GM12878 (cell line): ENCODE measurements at regions not wholly inside any gene's neighbourhood (a gene's known extent, or its start where the extent isn't known, plus 50 kb on each side); places are given as distances from the start of the nearest gene placed in this dataset.

Source experiments
- ATAC-seq: fragments of 200-7000 bp; cut with Tn5 transposase; 3 replicates; pipeline ENCODE4 v1.9.1; 2020; ENCODE audit warnings: mild to moderate bottlenecking, moderate library complexity
- BruUV-seq: library from RNA; stranded (reverse); fragments of 400-500 nt; replicated peaks from 2 replicates; lab custom pipeline; 2021; lab: Mats Ljungman, UMichigan
- CTCF ChIA-PET: fragments of 300-600 bp; sonication (Branson Sonifier 250); formaldehyde crosslinking; extraction: SDS; loops from one replicate; lab custom pipeline; 2021; ENCODE audit warnings: inconsistent platforms; lab: Yijun Ruan, JAX
- POLR2A ChIA-PET: fragments of 350-600 bp; formaldehyde crosslinking; extraction: SDS; loops from one replicate; lab custom pipeline; 2021; ENCODE audit warnings: inconsistent platforms; lab: Charles Lee
- RAD21 ChIA-PET: fragments of 300-600 bp; sonication (Branson Sonifier 250); formaldehyde crosslinking; loops from one replicate; lab custom pipeline; 2023; ENCODE audit warnings: antibody characterized with exemption; ENCODE audit not compliant: unreplicated experiment; lab: Charles Lee
- SMC1A ChIA-PET: fragments of 300-600 bp; sonication (Branson Sonifier 250); formaldehyde crosslinking; loops from one replicate; lab custom pipeline; 2023; ENCODE audit not compliant: unreplicated experiment, uncharacterized antibody; lab: Charles Lee
- DNase-seq: peaks from one replicate; pipeline ENCODE4 v3.0.0-alpha.2; 2011; ENCODE audit warnings: low read depth, low spot score
- FAIRE-seq: peaks from 3 replicates; lab custom pipeline; 2011; peaks lifted over from hg19 to GRCh38; lab: Jason Lieb, UNC
- H2AFZ ChIP-seq: 2 replicates; pipeline ENCODE4 v1.6.0; 2011; ENCODE audit warnings: low read depth, low read length, control low read depth; ENCODE audit not compliant: control insufficient read depth
- H3K27ac ChIP-seq: 2 replicates; pipeline ENCODE4 v1.5.1; 2011; ENCODE audit warnings: control low read depth; ENCODE audit not compliant: control insufficient read depth, insufficient read depth
- H3K27me3 ChIP-seq, 2 experiments: replicated peaks in 1 of 2; 2 replicates each; pipeline versions ENCODE4 v1.6.0 to v1.6.1; 2011; ENCODE audit warnings: low read length in 1 of 2; ENCODE audit not compliant: control insufficient read depth in 2 of 2, insufficient read depth in 2 of 2
- H3K36me3 ChIP-seq, 2 experiments: 2 replicates each; pipeline ENCODE4 v1.5.1; 2011; ENCODE audit warnings: low read length in 1 of 2; ENCODE audit not compliant: control insufficient read depth in 2 of 2, insufficient read depth in 2 of 2
- H3K4me1 ChIP-seq: 2 replicates; pipeline ENCODE4 v1.6.1; 2011; ENCODE audit warnings: mild to moderate bottlenecking, low read length, moderate library complexity, mixed read lengths; ENCODE audit not compliant: control insufficient read depth, insufficient read depth
- H3K4me2 ChIP-seq: 2 replicates; pipeline ENCODE4 v1.6.0; 2011; ENCODE audit warnings: control low read depth; ENCODE audit not compliant: control insufficient read depth, insufficient read depth
- H3K4me3 ChIP-seq: fragments of 200-600 bp; sonication (generic); 2 replicates; pipeline ENCODE4 v1.5.1; 2016
- H3K79me2 ChIP-seq: 2 replicates; pipeline ENCODE4 v1.6.0; 2011; ENCODE audit warnings: low read length; ENCODE audit not compliant: control insufficient read depth, insufficient read depth
- H3K9ac ChIP-seq: 2 replicates; pipeline ENCODE4 v1.8.0; 2011; ENCODE audit warnings: low read length, control low read depth, mixed read lengths; ENCODE audit not compliant: control insufficient read depth, insufficient read depth
- H3K9me3 ChIP-seq: replicated peaks from 3 replicates; pipeline ENCODE4 v1.5.1; 2011; ENCODE audit warnings: mild to moderate bottlenecking, low read length; ENCODE audit not compliant: control insufficient read depth, insufficient read depth
- H4K20me1 ChIP-seq: 2 replicates; pipeline ENCODE4 v1.6.0; 2011; ENCODE audit not compliant: control insufficient read depth, insufficient read depth
- ATF3 ChIP-seq: IDR thresholded peaks from 2 replicates; pipeline ENCODE4 v1.6.1; 2011; ENCODE audit warnings: low read depth, mild to moderate bottlenecking, low read length, moderate library complexity, borderline replicate concordance; ENCODE audit errors: extremely low read depth
- BCL11A ChIP-seq: IDR thresholded peaks from 2 replicates; pipeline ENCODE4 v1.6.1; 2011; ENCODE audit warnings: low read depth, low read length
- BMI1 ChIP-seq: fragments of 450-650 bp; IDR thresholded peaks from 2 replicates; pipeline ENCODE4 v1.6.1; 2016; ENCODE audit warnings: mild to moderate bottlenecking, moderate library complexity, borderline replicate concordance
- BRCA1 ChIP-seq: IDR thresholded peaks from 2 replicates; pipeline ENCODE4 v1.6.1; 2011; ENCODE audit warnings: low read depth, low read length, improper control_type of control experiment
- DPF2 ChIP-seq: fragments of 450-650 bp; IDR thresholded peaks from 2 replicates; pipeline ENCODE4 v1.6.1; 2017; ENCODE audit warnings: mild to moderate bottlenecking
- EGR1 ChIP-seq, 2 experiments: IDR thresholded peaks; 1 replicate in 1 of 2; 2 replicates in 1 of 2; pipeline ENCODE4 v1.6.1; 2011 to 2012; ENCODE audit warnings: low read depth in 2 of 2, low read length in 2 of 2, borderline replicate concordance in 1 of 2, mild to moderate bottlenecking in 1 of 2, moderate library complexity in 1 of 2
- HDGF ChIP-seq: fragments of 450-650 bp; IDR thresholded peaks from 2 replicates; pipeline ENCODE4 v1.6.1; 2016; ENCODE audit warnings: antibody characterized with exemption
- MEF2B ChIP-seq: fragments of 450-650 bp; IDR thresholded peaks from 2 replicates; pipeline ENCODE4 v1.6.1; 2018; ENCODE audit warnings: mild to moderate bottlenecking, moderate library complexity; ENCODE audit not compliant: partially characterized antibody, poor library complexity, severe bottlenecking
- MLLT1 ChIP-seq: fragments of 450-650 bp; IDR thresholded peaks from 2 replicates; pipeline ENCODE4 v1.6.1; 2016; ENCODE audit warnings: mild to moderate bottlenecking
- MTA3 ChIP-seq: IDR thresholded peaks from 2 replicates; pipeline ENCODE4 v1.6.1; 2012; ENCODE audit warnings: low read length, inconsistent platforms, borderline replicate concordance
- PAX5 ChIP-seq: IDR thresholded peaks from 2 replicates; pipeline ENCODE4 v1.6.1; 2011; ENCODE audit warnings: low read depth, low read length, borderline replicate concordance
- SP1 ChIP-seq: IDR thresholded peaks from one replicate; pipeline ENCODE4 v1.6.1; 2011; ENCODE audit warnings: low read depth, low read length
- TBL1XR1 ChIP-seq: IDR thresholded peaks from 2 replicates; pipeline ENCODE4 v1.6.1; 2012; ENCODE audit warnings: low read depth, low read length, improper control_type of control experiment
- ZBTB33 ChIP-seq: fragments of 450-650 bp; IDR thresholded peaks from 2 replicates; pipeline ENCODE4 v1.6.1; 2017; ENCODE audit warnings: mild to moderate bottlenecking
- ZNF592 ChIP-seq: fragments of 450-650 bp; IDR thresholded peaks from 2 replicates; pipeline ENCODE4 v1.6.1; 2017; ENCODE audit warnings: mild to moderate bottlenecking, moderate library complexity
- WGBS: methylation state at CpG from one replicate; pipeline ENCODE4 v1.1.6; 2016; ENCODE audit warnings: low lambda C conversion rate; ENCODE audit not compliant: insufficient replicate concordance, insufficient coverage; ENCODE audit errors: missing lambda C conversion rate; 5-methylcytosine and 5-hydroxymethylcytosine counted together
- in situ Hi-C: fragments of 300-500 bp; cut with MboI; formaldehyde crosslinking; loops from 9 replicates; pipeline ENCODE4 v1.14.3; 2018; ENCODE audit warnings: mixed read lengths
- intact Hi-C: fragments of 100-400 bp; cut with micrococcal nuclease; formaldehyde crosslinking; loops from one replicate; pipeline ENCODE4 v1.14.2; 2022; ENCODE audit not compliant: unreplicated experiment

- peak overlapping the region; percentile 85 for H2AFZ ChIP-seq
- POLR2A ChIA-PET: interaction anchor here (0.7 to 1.4 kb wide), 5 partner anchors 30 to 1135 kb away, joined by 3 to 6 read pairs (median 4); no protein-coding TSS in a partner anchor
- FAIRE-seq (no peak), ATAC-seq (peak; percentile 68), DNase-seq (no peak)
- H3K27ac ChIP-seq: peak overlapping the region; percentile 79
- BruUV-seq: no TSS peak
- peaks cover 14% of the 10 kb centered on the region; the same call in 1 of the 2 replicates for H3K4me1 ChIP-seq
- peak overlapping the region; percentile 81 for H3K4me2 ChIP-seq
- no peaks in the 10 kb centered on the region for H4K20me1 ChIP-seq
- intact Hi-C loops: loop anchor here (1.0 to 2.0 kb wide), 2 partner anchors 58 to 156 kb away; partner anchors contain the start of gene PCGF5
- H3K36me3 ChIP-seq: no peaks in the 10 kb centered on the region
- peak overlapping the region; percentile 89 for H3K4me3 ChIP-seq
- RAD21 ChIA-PET: interaction anchor here (0.6 to 3.1 kb wide), 11 partner anchors 30 to 251 kb away, joined by 3 to 23 read pairs (median 5); no protein-coding TSS in a partner anchor
- peaks cover 42% of the 10 kb centered on the region for H3K79me2 ChIP-seq
- H3K9me3 ChIP-seq: no peaks in the 10 kb centered on the region
- SMC1A ChIA-PET: interaction anchor here (0.7 to 2.8 kb wide), 13 partner anchors 8 to 156 kb away, joined by 3 to 15 read pairs (median 5); partner anchors contain the start of gene PCGF5
- CTCF ChIA-PET: interaction anchor here (0.8 to 3.2 kb wide), 9 partner anchors 11 to 156 kb away, joined by 3 to 16 read pairs (median 4); partner anchors contain the start of gene PCGF5
- in situ Hi-C loops: no loop called here
- H3K9ac ChIP-seq: peak overlapping the region; percentile 83
- WGBS: under 1% methylated on average over 30 of the region's 110 CpGs
- H3K27me3 ChIP-seq: no peaks in the 10 kb centered on the region
- TF ChIP-seq TBL1XR1 (no peak), EGR1 (IDR thresholded peaks at IDR 0.05; ENCODE audit: borderline replicate concordance in 1 of 2, low read depth in 2 of 2, low read length in 2 of 2) (no peak), HDGF (no peak), MTA3 (no peak), ATF3 (no peak), BCL11A (no peak), SP1 (no peak), DPF2 (peak; percentile 65), MLLT1 (no peak), PAX5 (peak; percentile 19; the same call in 1 of the 2 replicates), BMI1 (no peak), MEF2B (no peak), ZBTB33 (no peak), BRCA1 (no peak), ZNF592 (no peak)
These were observed 57.8 kb upstream of the PCGF5 start for GRCh38 chr10:91162495-91163268.
